Right ventricle myocardium superior (tissue), 1 donor: ENCODE measurements at regions not wholly inside any gene's neighbourhood (a gene's known extent, or its start where the extent isn't known, plus 50 kb on each side); places are given as distances from the start of the nearest gene placed in this dataset.

ENCODE experiments used
- ATAC-seq: fragments of 200-7000 bp; cut with Tn5 transposase; one replicate; pipeline ENCODE4 v1.9.1; 2020; ENCODE audit warnings: mild to moderate bottlenecking; ENCODE audit not compliant: poor library complexity
- DNase-seq: peaks from one replicate; pipeline ENCODE4 v3.0.0-alpha.2; 2020
- intact Hi-C: fragments of 100-400 bp; cut with DNase I; formaldehyde crosslinking; loops from one replicate; pipeline ENCODE4 v1.11.2; 2022
- donor health status: DM: no; HTN: yes; CAD: no; lungs with severe emphysema.

GRCh38 chr10:120960725-120961124 is 109.6 kb downstream of the WDR11 start:
- DNase-seq = no peak
- intact Hi-C loops = no loop called here
- no peak for ATAC-seq

- DNase-seq = no peak
- intact Hi-C loops = no loop called here
- no peak for ATAC-seq
Measured at GRCh38 chr10:120961795-120962755, 110.9 kb downstream of the WDR11 start.

GRCh38 chr10:120962756-120963593 is 111.8 kb downstream of the WDR11 start:
- intact Hi-C loops = no loop called here
- ATAC-seq = no peak
- DNase-seq = no peak

GRCh38 chr10:120963594-120964220 is 112.5 kb downstream of the WDR11 start:
- intact Hi-C loops = no loop called here
- ATAC-seq = no peak
- DNase-seq = no peak

- DNase-seq (no peak), ATAC-seq (no peak)
- intact Hi-C loops = no loop called here
Measured at GRCh38 chr10:120966657-120967045, 115.5 kb downstream of the WDR11 start.

- no peak for ATAC-seq
- intact Hi-C loops = no loop called here
- DNase-seq = no peak
Measured at GRCh38 chr10:120969219-120969645, 118.1 kb downstream of the WDR11 start.

- intact Hi-C loops = no loop called here
- ATAC-seq (no peak), DNase-seq (no peak)
Measured at GRCh38 chr10:120970595-120971529, 119.7 kb downstream of the WDR11 start.

- ATAC-seq (no peak), DNase-seq (no peak)
- intact Hi-C loops = no loop called here
Measured at GRCh38 chr10:120971671-120972070, 120.5 kb downstream of the WDR11 start.

- ATAC-seq = no peak
- DNase-seq = no peak
- intact Hi-C loops = no loop called here
Measured at GRCh38 chr10:120972259-120972658, 121.1 kb downstream of the WDR11 start.

GRCh38 chr10:120975072-120975867 is 124.1 kb downstream of the WDR11 start:
- DNase-seq = no peak
- intact Hi-C loops = no loop called here
- ATAC-seq = no peak

- DNase-seq = no peak
- no peak for ATAC-seq
- intact Hi-C loops = no loop called here
Measured at GRCh38 chr10:120975868-120976225, 124.7 kb downstream of the WDR11 start.

- DNase-seq (no peak), ATAC-seq (no peak)
- intact Hi-C loops = no loop called here
Measured at GRCh38 chr10:120977897-120978296, 126.7 kb downstream of the WDR11 start.

GRCh38 chr10:120978589-120979252 is 127.6 kb downstream of the WDR11 start:
- intact Hi-C loops = no loop called here
- ATAC-seq (no peak), DNase-seq (no peak)

- intact Hi-C loops = no loop called here
- peak; percentile 63 for ATAC-seq
- no peak for DNase-seq
Measured at GRCh38 chr10:120979435-120980278, 128.5 kb downstream of the WDR11 start.

- intact Hi-C loops = no loop called here
- DNase-seq (no peak), ATAC-seq (no peak)
Measured at GRCh38 chr10:120980279-120981255, 129.4 kb downstream of the WDR11 start.
